A673 (cell line): ENCODE measurements at regions not wholly inside any gene's neighbourhood (a gene's known extent, or its start where the extent isn't known, plus 50 kb on each side); places are given as distances from the start of the nearest gene placed in this dataset.

Experiments
- BruUV-seq: library from RNA; stranded (reverse); fragments of 400-500 nt; replicated peaks from 2 replicates; lab custom pipeline; 2021; lab: Mats Ljungman, UMichigan
- CTCF ChIA-PET: fragments of 300-600 bp; sonication (Branson Sonifier 250); formaldehyde crosslinking; loops from one replicate; lab custom pipeline; 2022; ENCODE audit warnings: antibody characterized with exemption; lab: Charles Lee
- POLR2A ChIA-PET: fragments of 300-600 bp; sonication (Branson Sonifier 250); formaldehyde crosslinking; loops from one replicate; lab custom pipeline; 2022; ENCODE audit warnings: antibody characterized with exemption; ENCODE audit not compliant: low non-redundant PET; lab: Charles Lee
- DNase-seq: peaks from one replicate; pipeline ENCODE4 v3.0.0-alpha.2; 2015; ENCODE audit warnings: low spot score
- H3K27ac ChIP-seq: fragments of 200-600 bp; sonication (generic); 2 replicates; pipeline ENCODE4 v1.5.1; 2016; ENCODE audit warnings: mixed run types, low read depth, mild to moderate bottlenecking, mixed read lengths, antibody characterized with exemption, low read length; ENCODE audit not compliant: poor library complexity, severe bottlenecking
- H3K27me3 ChIP-seq: fragments of 200-600 bp; sonication (generic); replicated peaks from 2 replicates; pipeline ENCODE4 v1.6.1; 2017; ENCODE audit warnings: mixed run types, low read depth, mild to moderate bottlenecking, mixed read lengths, antibody characterized with exemption, low read length; ENCODE audit not compliant: insufficient read depth, poor library complexity
- H3K36me3 ChIP-seq: fragments of 200-600 bp; sonication (generic); 2 replicates; pipeline ENCODE4 v1.6.1; 2016; ENCODE audit warnings: mixed run types, mild to moderate bottlenecking, mixed read lengths, antibody characterized with exemption, low read length; ENCODE audit not compliant: insufficient read depth, poor library complexity, severe bottlenecking
- H3K4me1 ChIP-seq: fragments of 200-600 bp; sonication (generic); 2 replicates; pipeline ENCODE4 v1.6.1; 2017; ENCODE audit warnings: mixed run types, mild to moderate bottlenecking, mixed read lengths, antibody characterized with exemption, low read length; ENCODE audit not compliant: insufficient read depth, poor library complexity, severe bottlenecking
- H3K4me3 ChIP-seq: fragments of 200-600 bp; sonication (generic); 2 replicates; pipeline ENCODE4 v1.5.1; 2016; ENCODE audit warnings: low read depth, mixed run types, mild to moderate bottlenecking, mixed read lengths, low read length; ENCODE audit not compliant: poor library complexity, severe bottlenecking
- H3K9me3 ChIP-seq: fragments of 200-600 bp; sonication (generic); 2 replicates; pipeline ENCODE4 v1.6.1; 2016; ENCODE audit warnings: mixed run types, low read depth, mild to moderate bottlenecking, mixed read lengths, antibody characterized with exemption, low read length; ENCODE audit not compliant: poor library complexity, severe bottlenecking
- CTCF ChIP-seq: fragments of 300-800, 200-600 bp; sonication (generic); conservative IDR thresholded peaks from 2 replicates; pipeline ENCODE4 v1.5.1; 2017; ENCODE audit warnings: low read depth, mild to moderate bottlenecking, antibody characterized with exemption, low read length, moderate library complexity, mixed read lengths
- EZH2 ChIP-seq: fragments of 200-600 bp; sonication (generic); IDR thresholded peaks from 2 replicates; pipeline ENCODE4 v1.6.1; 2017; ENCODE audit warnings: borderline replicate concordance, low read depth, mild to moderate bottlenecking, mixed read lengths, antibody characterized with exemption, low read length; ENCODE audit not compliant: poor library complexity, severe bottlenecking
- intact Hi-C: fragments of 100-400 bp; cut with micrococcal nuclease; formaldehyde crosslinking; loops from one replicate; pipeline ENCODE4 v1.10.0; 2022; ENCODE audit not compliant: unreplicated experiment

- no peaks in the 10 kb centered on the region for H3K9me3 ChIP-seq
- no peak overlapping the region for H3K4me3 ChIP-seq
- no peaks in the 10 kb centered on the region for H3K36me3 ChIP-seq
- ChIA-PET POLR2A (interaction anchor here (0.7 kb wide), 1 partner anchor 152 kb away, joined by 3 read pairs; no protein-coding TSS in a partner anchor), CTCF (no interaction called here)
- H3K4me1 ChIP-seq = peaks cover 14% of the 10 kb centered on the region
- H3K27me3 ChIP-seq = no peaks in the 10 kb centered on the region
- intact Hi-C loops = no loop called here
- BruUV-seq = no TSS peak
- no peak for TF ChIP-seq EZH2
- TF ChIP-seq CTCF = no peak
- H3K27ac ChIP-seq = no peak overlapping the region
- no peak for DNase-seq
Observed at GRCh38 chr13:97130190-97130589, 91.9 kb upstream of the MBNL2 start.

GRCh38 chr13:97131447-97131846 lies 90.7 kb upstream of the MBNL2 start:
- H3K36me3 ChIP-seq = no peaks in the 10 kb centered on the region
- H3K27ac ChIP-seq = no peak overlapping the region
- no peaks in the 10 kb centered on the region for H3K9me3 ChIP-seq
- intact Hi-C loops = no loop called here
- no peak for TF ChIP-seq EZH2
- TF ChIP-seq CTCF = no peak
- no peaks in the 10 kb centered on the region for H3K27me3 ChIP-seq
- no peak overlapping the region for H3K4me3 ChIP-seq
- ChIA-PET POLR2A (no interaction called here), CTCF (no interaction called here)
- H3K4me1 ChIP-seq = peaks cover 4% of the 10 kb centered on the region
- no peak for DNase-seq
- no TSS peak for BruUV-seq

GRCh38 chr13:97133554-97133953 lies 88.6 kb upstream of the MBNL2 start:
- H3K36me3 ChIP-seq = no peaks in the 10 kb centered on the region
- no peak for DNase-seq
- no peaks in the 10 kb centered on the region for H3K9me3 ChIP-seq
- H3K4me1 ChIP-seq = no peaks in the 10 kb centered on the region
- CTCF ChIA-PET = no interaction called here
- TF ChIP-seq EZH2 (no peak), CTCF (no peak)
- POLR2A ChIA-PET = no interaction called here
- no TSS peak for BruUV-seq
- intact Hi-C loops = no loop called here
- H3K27ac ChIP-seq = no peak overlapping the region
- no peaks in the 10 kb centered on the region for H3K27me3 ChIP-seq
- H3K4me3 ChIP-seq = no peak overlapping the region
